Upper lobe of right lung (tissue), 1 donor: ENCODE measurements at regions not wholly inside any gene's neighbourhood (a gene's known extent, or its start where the extent isn't known, plus 50 kb on each side); places are given as distances from the start of the nearest gene placed in this dataset.

Source experiments
- ATAC-seq: fragments of 200-7000 bp; cut with Tn5 transposase; one replicate; pipeline ENCODE4 v1.9.1; 2020; ENCODE audit warnings: mild to moderate bottlenecking, moderate library complexity
- DNase-seq: peaks from one replicate; pipeline ENCODE4 v3.0.0-alpha.2; 2020
- H3K27ac ChIP-seq: fragments of 200-600 bp; one replicate; pipeline ENCODE4 v1.8.0; 2022
- H3K27me3 ChIP-seq: fragments of 200-600 bp; one replicate; pipeline ENCODE4 v1.8.0; 2022; ENCODE audit warnings: mild to moderate bottlenecking
- H3K36me3 ChIP-seq: fragments of 200-600 bp; one replicate; pipeline ENCODE4 v1.8.0; 2022
- H3K4me1 ChIP-seq: fragments of 200-600 bp; one replicate; pipeline ENCODE4 v1.8.0; 2022
- H3K4me3 ChIP-seq: fragments of 200-600 bp; one replicate; pipeline ENCODE4 v1.8.0; 2022; ENCODE audit warnings: mild to moderate bottlenecking
- H3K9me3 ChIP-seq: fragments of 200-600 bp; one replicate; pipeline ENCODE4 v1.8.0; 2022
- intact Hi-C: fragments of 100-400 bp; cut with DNase I; formaldehyde crosslinking; loops from one replicate; pipeline ENCODE4 v1.11.0; 2022
- TF ChIP-seq, protein P1 (sequence below): fragments of 200-600 bp; IDR thresholded peaks from one replicate; pipeline ENCODE4 v1.8.0; 2022; ENCODE audit warnings: antibody characterized with exemption
- donor health status: DM: no; HTN: yes; CAD: no; lungs with severe emphysema.

DNA sequence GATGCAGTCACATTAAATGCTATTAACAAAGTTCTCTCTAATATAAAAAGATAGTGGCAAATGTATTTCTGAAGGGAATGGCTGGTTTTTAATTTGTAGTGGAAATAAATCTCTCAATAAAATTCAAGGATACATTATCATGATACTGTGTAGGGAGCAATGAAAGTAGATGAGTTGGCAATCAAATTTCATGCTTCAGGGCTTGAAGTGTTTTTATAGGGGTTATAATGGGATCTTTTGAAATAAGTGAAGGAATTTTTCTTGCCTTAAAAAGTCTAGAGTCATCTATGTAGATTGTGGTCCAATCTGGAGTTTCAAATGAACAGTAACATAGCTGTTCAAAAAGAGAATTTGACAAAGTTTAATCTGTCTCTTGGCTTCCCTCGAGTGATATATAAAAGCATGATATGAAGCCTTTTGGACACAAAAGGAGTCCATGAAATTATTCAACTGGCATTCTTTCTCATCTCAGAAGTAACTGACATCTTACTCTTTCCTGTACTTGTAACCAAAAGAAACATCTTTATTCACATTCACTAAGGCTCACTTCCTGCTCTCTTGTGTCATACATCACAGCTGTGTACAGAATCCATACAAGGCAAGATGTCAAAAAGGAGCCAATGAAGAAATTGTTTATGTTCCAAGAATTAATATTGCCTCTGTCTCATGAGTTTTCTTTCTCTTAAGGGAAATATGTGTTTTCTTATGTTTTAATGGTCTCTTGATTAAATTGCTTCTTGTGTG, 591.0 kb upstream of the GJE1 start:
- intact Hi-C loops = no loop called here
- Histone ChIP-seq H3K9me3 (no peaks in the 10 kb centered on the region), H3K27ac (no peak overlapping the region), H3K36me3 (no peaks in the 10 kb centered on the region), H3K4me3 (no peak overlapping the region), H3K4me1 (no peaks in the 10 kb centered on the region), H3K27me3 (no peaks in the 10 kb centered on the region)
- TF ChIP-seq, protein P1, sequence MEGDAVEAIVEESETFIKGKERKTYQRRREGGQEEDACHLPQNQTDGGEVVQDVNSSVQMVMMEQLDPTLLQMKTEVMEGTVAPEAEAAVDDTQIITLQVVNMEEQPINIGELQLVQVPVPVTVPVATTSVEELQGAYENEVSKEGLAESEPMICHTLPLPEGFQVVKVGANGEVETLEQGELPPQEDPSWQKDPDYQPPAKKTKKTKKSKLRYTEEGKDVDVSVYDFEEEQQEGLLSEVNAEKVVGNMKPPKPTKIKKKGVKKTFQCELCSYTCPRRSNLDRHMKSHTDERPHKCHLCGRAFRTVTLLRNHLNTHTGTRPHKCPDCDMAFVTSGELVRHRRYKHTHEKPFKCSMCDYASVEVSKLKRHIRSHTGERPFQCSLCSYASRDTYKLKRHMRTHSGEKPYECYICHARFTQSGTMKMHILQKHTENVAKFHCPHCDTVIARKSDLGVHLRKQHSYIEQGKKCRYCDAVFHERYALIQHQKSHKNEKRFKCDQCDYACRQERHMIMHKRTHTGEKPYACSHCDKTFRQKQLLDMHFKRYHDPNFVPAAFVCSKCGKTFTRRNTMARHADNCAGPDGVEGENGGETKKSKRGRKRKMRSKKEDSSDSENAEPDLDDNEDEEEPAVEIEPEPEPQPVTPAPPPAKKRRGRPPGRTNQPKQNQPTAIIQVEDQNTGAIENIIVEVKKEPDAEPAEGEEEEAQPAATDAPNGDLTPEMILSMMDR = no peak
- DNase-seq (no peak), ATAC-seq (no peak)

DNA sequence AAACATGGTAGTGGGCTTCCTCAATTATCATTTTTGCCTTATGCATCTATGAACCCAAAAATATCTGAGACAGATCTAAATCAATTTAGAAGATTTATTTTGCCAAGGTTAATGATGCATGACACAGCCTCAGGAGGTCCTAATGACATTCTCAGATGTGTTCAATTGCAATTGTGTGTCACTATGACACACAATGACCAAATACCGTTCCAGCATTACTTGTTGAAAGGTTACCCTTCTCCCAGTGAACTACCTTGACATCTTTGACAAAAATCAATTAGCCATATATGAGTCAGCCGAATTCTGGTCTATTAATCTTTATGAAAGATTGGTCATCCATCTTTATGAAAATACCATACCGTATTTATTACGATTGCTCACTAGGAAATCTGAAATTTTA, 592.5 kb upstream of the GJE1 start:
- ATAC-seq (no peak), DNase-seq (no peak)
- Histone ChIP-seq H3K27ac (no peak overlapping the region), H3K36me3 (no peaks in the 10 kb centered on the region), H3K9me3 (no peaks in the 10 kb centered on the region), H3K27me3 (no peaks in the 10 kb centered on the region), H3K4me3 (no peak overlapping the region), H3K4me1 (no peaks in the 10 kb centered on the region)
- intact Hi-C loops = no loop called here
- TF ChIP-seq, protein P1 = no peak

DNA sequence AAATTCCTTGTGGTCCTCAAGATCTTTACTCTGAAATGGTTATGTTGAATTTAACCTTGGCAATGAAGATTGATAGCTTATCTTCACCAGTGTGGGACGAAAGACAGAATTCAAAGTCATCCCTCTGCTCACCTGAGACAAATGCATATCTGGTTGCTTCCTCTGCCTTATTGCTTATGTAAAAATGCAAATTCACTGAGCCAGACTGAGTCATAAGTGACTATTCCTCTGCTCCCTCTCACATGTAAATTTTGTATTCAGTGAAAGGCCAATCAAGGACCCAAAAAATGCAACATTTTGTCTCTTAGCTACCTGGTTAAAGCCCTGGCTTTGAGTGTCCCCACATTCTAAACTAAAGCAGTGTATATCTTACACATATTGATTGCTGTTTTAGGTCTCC, 593.1 kb upstream of the GJE1 start:
- no peaks in the 10 kb centered on the region for H3K27me3 ChIP-seq
- H3K36me3 ChIP-seq = no peaks in the 10 kb centered on the region
- intact Hi-C loops = no loop called here
- no peak for DNase-seq
- H3K9me3 ChIP-seq = no peaks in the 10 kb centered on the region
- no peak overlapping the region for H3K27ac ChIP-seq
- no peak overlapping the region for H3K4me3 ChIP-seq
- TF ChIP-seq, protein P1 = no peak
- H3K4me1 ChIP-seq = no peaks in the 10 kb centered on the region
- ATAC-seq = no peak

DNA sequence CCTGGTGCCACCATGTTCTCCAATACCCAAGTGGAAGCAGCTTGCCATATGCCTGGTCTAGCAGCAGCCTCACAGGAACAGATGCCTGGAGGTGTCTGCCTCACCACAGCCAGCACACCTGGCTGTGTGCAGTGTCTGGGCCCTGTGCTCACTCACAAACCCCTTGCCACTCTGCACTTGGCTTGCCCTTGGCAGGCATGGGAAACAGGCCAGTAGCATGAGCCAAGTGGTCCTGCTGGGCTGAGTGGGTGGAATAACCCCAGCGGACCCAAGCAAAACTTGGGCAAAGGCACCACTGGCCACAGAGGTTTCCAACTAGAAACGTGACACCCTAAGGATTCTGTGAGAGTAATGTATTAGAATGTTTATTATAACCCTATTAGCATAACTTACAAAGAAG, 600.5 kb upstream of the GJE1 start:
- Histone ChIP-seq H3K27me3 (no peaks in the 10 kb centered on the region), H3K4me1 (no peaks in the 10 kb centered on the region), H3K27ac (no peak overlapping the region), H3K4me3 (no peak overlapping the region), H3K9me3 (no peaks in the 10 kb centered on the region), H3K36me3 (no peaks in the 10 kb centered on the region)
- TF ChIP-seq, protein P1 = no peak
- intact Hi-C loops = no loop called here
- DNase-seq = no peak
- ATAC-seq = no peak

DNA sequence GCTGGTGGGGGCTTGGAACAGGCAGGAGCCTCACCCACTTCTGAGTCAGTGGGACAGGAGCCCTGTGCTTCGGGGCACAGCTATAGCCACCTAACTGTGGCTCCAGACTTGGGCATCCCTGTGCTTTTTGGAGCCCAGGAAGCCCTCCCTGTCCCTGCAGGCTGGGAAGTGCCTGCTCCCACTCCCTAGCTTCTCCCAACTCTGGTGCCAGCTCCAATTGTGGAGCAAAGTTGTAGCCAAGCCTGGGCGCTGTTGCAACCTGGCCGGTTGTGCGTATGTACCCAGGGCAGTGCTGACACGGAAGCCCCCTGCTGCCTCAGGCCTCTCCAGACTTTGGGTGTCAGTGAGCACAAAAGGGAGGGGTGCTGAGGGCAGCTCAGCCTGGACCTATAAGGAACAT, 601.7 kb upstream of the GJE1 start:
- Histone ChIP-seq H3K27ac (no peak overlapping the region), H3K27me3 (no peaks in the 10 kb centered on the region), H3K4me3 (no peak overlapping the region), H3K4me1 (no peaks in the 10 kb centered on the region), H3K9me3 (no peaks in the 10 kb centered on the region), H3K36me3 (no peaks in the 10 kb centered on the region)
- ATAC-seq = no peak
- no peak for DNase-seq
- TF ChIP-seq, protein P1 = no peak
- intact Hi-C loops = no loop called here

DNA sequence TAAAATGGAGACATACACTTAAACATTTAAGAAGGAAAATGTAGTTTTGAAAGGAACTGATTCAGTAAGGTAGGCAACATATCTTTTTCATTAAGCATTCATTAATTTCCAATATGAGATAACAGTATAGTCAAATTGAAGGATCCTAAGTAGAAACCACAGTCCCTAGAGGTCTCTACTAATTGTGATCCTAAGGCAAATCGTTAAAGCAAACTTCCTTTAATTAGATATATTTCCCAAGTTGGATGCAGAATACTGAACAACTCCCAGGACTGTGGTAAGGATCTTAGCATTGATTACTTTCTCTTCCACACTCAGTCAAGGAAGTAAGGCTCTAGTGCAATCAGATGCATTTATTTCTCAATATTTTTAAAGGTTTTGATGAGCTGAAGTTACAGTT, 604.1 kb upstream of the GJE1 start:
- no peak overlapping the region for H3K27ac ChIP-seq
- no peak for ATAC-seq
- intact Hi-C loops = no loop called here

More for the DNA sequence above, 604.1 kb upstream of the GJE1 start:
- Histone ChIP-seq H3K4me1 (no peaks in the 10 kb centered on the region), H3K36me3 (no peaks in the 10 kb centered on the region), H3K4me3 (no peak overlapping the region), H3K9me3 (no peaks in the 10 kb centered on the region), H3K27me3 (no peaks in the 10 kb centered on the region)
- no peak for DNase-seq
- TF ChIP-seq, protein P1 = no peak
